ENCODE measurements at regions not wholly inside any gene's neighbourhood (a gene's known extent, or its start where the extent isn't known, plus 50 kb on each side); places are given as distances from the start of the nearest gene placed in this dataset.

- no peak for TF ChIP-seq CTCF (IDR thresholded peaks at IDR 0.05)
- no peak for TF ChIP-seq POLR2A (IDR thresholded peaks at IDR 0.05)
- TF ChIP-seq POLR2AphosphoS5 (IDR thresholded peaks at IDR 0.05) = no peak
- TF ChIP-seq EP300 (IDR thresholded peaks at IDR 0.05) = no peak
Observed at GRCh38 chr5:123882965-123883345, 371.0 kb downstream of the CSNK1G3 start.
